NCI-H226 (cell line): ENCODE measurements at regions not wholly inside any gene's neighbourhood (a gene's known extent, or its start where the extent isn't known, plus 50 kb on each side); places are given as distances from the start of the nearest gene placed in this dataset.
"Not testable (repeated sequence)": the region's sequence is repeated elsewhere in the genome, so short reads cannot be mapped to it uniquely, and the experiment has no call there.

Experiments
- DNase-seq: peaks from one replicate; pipeline ENCODE4 v3.0.0-alpha.2; 2015

DNA sequence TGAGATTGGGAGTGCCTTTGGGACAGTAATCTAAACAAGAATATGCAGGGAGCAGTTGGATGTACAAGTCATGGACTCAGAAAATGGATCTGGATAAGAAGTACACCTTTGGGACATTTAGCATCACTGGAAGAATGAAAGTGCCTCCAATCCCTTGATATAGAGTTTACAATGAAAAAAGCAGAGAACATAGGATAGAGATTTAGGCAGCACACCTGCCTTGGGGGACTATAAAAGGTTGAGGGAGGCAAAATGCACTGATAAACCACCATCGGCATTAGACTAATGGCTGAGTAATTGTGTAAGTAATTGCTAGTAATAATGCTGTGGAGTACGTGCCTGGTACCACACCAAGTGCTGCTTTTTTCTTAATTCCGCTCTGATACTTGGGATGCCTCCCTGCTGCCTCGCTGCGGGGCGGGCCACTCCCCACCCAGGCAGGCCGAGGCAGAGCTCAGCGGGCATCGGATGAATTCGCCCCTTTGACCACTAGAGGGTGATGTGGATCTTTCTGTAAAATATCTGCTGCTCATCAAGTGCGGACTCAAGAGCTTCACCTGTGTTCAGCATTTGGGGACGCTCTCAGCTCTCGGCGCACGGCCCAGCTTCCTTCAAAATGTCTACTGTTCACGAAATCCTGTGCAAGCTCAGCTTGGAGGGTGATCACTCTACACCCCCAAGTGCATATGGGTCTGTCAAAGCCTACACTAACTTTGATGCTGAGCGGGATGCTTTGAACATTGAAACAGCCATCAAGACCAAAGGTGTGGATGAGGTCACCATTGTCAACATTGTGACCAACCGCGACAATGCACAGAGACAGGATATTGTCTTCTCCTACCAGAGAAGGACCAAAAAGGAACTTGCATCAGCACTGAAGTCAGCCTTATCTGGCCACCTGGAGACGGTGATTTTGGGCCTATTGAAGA, 99.9 kb downstream of the ANKRD18B start:
- peak; percentile 41 for DNase-seq

DNA sequence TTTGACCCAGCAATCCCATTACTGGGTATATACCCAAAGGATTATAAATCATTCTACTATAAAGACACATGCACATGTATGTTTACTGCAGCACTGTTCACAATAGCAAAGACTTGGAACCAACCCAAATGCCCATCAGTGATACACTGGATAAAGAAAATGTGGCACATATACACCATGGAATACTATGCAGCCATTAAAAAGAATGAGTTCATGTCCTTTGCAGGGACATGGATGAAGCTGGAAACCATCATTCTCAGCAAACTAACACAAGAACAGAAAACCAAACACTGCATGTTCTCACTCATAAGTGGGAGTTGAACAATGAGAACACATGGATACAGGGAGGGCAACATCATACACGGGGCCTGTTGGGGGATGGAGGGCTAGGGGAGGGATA, 104.3 kb downstream of the ANKRD18B start:
- DNase-seq: not testable (repeated sequence)

DNA sequence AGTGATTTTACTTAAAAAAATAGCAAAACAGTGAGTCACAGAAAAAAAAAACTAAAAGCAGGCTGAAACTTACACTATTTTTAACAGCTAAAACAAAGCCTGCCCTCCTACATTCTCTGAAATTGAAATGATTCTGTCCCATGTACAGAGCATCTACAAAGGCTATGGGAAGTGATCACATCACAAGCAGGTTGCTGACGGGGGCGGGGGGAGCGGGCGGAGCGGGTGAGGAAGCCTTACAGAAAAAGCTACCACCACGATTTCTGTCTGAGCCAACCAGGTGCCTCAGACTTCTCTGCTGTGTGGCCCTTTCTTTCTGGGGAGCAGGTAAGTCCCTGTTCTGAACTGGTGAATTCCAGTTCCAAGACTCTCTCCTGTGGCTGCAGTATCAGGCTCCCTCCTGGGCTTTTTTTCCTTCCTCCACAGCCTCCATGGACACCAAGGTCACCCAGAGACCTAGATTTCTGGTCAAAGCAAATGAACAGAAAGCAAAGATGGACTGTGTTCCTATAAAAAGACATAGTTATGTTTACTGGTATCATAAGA, 104.9 kb downstream of the ANKRD18B start:
- DNase-seq: no peak

DNA sequence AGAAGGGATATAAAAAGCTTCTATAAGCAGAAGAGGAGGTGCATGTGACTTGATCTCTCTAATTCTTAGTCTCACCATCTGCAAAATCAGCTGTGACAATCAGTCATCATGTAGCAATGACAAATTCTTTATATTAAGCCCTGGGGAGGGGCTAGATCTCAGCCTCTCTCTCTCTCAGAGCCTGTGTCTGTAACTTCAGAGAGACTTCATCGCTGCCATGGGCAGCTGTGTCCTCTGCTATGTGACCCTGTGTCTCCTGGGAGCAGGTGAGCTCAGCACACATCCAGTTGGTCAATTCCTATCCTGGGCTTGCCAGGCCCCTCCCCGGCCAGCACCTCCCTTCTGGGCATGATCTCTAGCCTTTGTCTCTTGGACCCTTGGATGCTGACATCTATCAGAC, 109.6 kb downstream of the ANKRD18B start:
- DNase-seq: no peak

DNA sequence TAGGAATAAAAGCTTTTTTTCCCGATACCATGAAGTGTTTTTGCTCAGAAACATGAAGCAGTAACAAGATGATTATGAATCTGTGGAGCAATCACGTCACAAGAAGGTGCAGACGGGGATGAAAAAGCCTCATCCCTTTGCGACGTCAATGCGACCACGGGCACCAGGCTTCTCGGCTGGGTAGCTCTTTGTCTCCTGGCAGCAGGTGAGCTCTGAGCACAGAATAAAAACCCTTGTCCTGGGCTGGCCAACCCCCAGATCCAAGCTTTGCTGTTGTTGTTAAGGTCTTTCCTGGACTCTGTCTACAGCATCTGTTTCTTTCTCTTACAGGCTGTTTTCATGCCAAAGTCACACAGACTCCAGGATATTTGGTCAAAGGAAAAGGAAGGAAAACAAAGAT, 113.8 kb downstream of the ANKRD18B start:
- no peak for DNase-seq

DNA sequence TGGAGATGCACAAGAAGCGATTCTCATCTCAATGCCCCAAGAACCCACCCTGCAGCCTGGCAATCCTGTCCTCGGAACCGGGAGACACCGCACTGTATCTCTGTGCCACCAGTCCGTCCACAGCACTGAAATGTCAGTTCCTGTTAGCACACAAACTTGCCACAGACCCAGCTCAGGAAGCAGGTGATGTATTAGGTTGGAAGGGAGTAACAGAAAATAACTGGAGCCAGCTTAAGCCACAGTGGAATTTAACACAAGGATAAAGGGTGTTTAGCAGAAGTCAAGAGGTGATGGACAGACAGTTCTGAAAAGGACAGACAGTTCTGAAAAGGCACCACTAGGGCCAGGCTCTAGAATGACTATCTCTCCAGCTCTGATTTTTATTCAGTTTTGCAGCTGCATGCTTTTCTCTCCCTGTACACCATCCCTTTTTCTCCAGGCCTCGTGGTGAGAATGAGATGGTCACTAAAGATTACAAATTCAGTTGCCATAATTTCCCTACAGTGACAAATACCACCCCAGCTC, 114.4 kb downstream of the ANKRD18B start:
- DNase-seq: no peak

DNA sequence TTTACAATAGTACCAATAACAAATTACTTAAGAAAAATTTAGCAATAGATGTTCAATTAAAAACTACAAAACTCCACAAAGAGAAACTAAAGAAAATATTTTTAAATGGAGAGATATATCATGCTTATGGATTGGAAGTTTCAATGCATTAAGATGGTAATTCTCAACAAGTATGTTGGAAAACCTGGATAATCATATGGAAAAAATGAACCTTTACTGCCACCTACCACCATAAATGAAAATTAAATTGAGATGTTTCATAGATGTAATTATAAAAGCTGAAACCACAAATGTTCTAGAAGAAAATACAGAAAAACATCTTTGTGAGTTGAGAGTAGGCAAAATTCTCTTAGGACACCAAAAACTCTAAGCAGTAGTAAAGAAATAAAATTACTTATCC, 121.7 kb downstream of the ANKRD18B start:
- no peak for DNase-seq

DNA sequence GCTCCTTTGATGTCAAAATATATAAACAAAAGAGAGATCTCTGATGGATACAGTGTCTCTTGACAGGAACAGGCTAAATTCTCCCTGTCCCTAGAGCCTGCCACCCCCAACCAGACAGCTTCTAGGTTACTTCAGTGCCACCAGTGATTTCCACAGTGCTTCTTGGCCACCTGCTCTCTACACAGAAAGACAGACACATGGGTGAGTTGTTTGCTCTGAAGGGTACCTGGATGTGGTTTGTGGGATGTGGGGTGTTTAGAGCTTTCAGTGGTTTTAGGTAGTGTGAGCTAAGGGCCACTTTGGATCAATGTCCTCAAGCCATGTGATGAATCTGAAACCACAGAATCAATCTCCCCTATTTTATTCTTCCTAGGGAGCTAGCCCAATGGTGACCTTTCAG, 125.4 kb downstream of the ANKRD18B start:
- no peak for DNase-seq

DNA sequence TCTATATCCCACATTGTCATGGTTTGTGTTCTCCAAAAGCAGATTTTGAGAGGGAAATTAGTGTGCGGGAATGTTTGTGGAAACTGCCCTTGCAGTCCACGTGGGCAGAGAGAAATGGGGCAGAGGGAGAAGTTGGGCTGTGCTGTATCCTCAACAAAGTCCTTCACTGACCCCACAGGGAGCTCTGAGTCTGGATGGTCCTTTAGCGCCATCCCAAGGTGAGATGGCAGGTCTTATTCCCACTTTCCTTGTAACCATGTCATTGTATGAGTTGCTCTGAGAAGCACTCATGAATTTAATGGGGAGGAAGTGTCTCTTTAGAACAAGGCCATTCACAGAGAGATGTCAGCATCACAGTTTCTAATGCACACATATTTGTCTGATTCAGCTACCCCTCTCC, 127.1 kb downstream of the ANKRD18B start:
- DNase-seq: no peak

DNA sequence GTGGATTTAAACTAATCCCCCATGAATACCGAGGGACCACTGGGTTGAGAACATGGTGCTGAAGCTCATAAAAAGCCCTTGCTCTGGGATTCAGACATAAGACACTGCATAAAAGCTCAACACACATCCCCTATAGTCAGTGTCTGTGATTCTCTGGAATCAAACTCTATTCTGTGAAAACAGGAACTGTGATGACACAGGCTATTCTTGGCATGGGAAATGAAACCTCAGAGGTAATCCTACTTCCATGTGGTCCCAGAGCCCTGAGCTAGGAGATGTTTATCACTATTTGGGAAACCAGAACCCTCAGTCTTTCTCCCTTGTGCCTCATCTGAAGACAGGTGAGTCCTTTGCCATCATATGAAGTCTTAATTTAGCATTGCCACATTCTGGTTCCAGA, 135.4 kb upstream of the PRSS3 start:
- DNase-seq: no peak

DNA sequence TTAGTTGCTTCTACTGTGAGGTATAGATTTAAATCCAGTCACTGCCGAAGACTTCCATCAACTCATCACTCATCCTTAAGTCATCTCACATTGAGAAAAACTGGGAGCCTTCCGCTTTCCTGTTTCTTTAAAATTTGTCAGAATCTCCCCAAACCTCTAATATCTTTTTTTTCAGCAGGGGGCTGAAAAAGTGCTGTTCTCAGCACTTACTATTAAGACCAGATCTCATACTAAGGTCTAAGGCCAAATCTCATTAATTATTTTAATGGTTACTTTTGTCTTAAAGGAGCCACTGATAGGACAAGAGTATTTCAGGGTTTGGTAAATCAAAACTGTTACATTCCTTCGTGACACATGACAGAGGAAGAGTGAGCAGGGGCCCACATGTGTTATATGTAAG, 134.6 kb upstream of the PRSS3 start:
- no peak for DNase-seq

DNA sequence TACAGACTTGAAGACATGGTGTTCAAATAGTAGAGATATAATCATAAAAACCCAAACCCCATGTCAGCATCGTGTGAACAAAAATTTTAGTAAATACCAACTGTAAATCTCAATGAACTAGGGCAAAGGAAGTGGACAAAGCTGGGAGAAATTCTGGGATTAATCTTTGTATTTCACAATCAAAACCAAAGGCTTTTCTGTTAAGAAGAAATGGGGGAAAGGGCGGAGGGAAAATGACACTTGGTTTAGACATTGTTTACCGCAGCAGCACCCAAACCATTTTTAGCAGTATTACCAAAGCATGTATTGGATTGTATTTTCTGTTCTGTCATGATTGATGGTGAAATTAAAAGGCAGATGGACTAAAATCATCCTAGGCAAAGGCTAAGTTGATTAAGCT, 134.2 kb upstream of the PRSS3 start:
- DNase-seq: no peak

DNA sequence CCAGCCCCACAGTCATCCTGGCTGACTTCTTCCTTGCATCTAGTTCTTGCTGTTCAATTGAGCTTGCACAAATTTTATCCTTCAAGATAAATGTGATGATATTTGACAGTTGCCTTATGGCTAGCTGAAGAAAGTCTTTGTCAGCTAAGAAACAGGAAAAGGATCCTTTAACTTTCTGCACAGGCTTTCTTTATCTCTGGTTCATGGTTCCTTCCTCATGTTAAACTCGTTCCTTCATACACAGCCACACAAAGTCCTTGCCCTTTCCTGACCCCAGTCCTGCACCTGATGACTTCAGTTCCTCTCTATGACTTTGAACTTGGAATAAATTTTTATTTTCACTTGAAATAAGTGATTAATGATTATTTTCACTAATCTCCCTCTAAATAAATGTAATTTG, 132.5 kb upstream of the PRSS3 start:
- no peak for DNase-seq

DNA sequence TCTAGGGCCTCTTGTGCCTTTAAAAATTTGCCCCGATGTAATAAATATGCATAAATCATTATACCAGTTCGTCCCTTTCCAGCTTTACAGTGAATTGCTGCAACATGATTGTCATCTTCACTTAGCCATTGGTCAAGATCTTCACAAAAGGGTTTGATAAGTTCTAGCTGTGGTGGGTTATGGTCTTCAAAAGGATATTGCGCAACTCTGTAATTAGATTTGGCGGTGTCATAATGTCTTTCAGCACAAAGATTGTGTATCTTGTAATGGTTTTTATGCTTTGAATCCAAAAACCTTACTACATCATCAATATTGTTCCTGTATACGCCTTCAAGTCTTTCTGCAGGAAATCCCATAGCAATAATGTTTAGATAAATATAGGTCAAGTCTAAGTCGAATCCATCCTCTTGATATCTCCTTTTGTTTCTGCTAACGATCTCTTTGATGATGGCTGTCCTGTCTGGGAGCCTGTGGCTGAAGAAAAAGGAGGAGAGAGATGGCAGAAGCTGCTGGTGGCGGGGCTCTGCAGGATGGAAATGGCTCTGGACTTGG, 119.1 kb upstream of the PRSS3 start:
- not testable (repeated sequence) for DNase-seq

DNA sequence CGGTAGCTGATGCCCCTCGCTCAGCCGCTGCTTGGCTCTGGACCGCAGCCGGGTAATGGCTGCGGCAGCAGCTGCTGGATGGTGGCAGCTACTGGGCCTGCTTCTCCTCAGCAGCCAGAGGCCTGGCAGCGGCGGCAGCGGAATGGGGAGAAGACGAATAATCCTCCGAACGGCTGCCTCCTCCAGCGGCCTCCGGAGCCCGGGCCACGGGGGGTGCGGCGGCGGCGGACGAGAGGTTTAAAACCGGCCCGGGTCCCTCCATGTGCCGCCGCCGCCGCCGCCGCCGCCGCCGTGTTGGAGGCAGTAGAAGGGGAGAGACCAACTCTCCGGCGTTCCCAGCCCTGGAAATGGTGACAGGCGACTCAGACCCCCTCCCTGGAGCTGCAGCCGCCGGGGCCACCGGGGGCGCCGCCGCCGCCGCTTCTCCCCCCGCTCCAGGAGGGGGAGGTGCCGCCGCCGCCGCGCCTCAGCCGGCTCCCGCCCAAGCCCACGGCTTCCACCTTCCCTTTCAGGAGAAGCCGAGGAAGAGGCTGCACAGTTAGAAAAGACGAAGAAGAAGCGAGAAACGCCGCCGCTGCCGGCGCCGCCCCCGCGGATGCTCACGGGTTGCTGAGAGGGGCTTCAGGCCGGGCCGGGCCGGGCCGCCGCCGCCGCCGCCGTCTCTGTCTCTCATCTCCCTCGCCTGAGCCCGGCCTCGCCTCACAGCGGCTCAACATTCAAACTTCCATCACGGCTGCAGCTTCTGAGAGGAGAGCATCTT, 118.4 kb upstream of the PRSS3 start:
- no peak for DNase-seq

DNA sequence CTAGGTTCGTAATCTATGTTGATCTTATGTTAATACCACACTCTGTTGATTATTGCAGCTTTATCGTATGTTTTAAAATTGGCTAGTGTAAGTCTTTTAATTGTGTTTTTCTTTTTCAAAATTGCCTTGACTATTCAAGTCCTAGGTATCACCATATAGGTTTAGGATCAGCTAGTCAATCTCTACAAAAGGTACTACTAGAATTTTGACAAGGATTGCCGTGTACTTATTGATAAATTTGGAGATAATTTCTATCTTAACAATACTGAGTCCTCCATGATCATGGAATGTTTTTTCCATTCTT, 117.9 kb upstream of the PRSS3 start:
- DNase-seq: no peak

DNA sequence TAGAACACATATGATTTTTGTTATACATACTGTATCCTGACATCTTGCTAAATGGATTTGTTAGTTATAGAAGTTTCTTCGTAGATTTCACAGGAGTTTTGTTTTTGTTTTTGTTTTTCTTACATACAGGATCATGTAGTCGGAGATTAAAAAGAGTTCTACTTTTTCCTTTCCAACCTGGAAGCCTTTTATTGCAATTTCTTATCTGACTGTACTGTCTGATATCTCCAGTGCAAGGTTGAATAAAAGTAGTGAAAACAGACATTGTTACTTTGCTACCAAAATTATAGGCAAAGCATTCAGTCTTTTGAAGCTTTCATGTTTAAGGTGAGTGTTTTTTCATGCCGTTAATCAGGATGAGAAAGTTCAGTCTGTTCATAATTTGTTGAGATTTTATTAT, 117.4 kb upstream of the PRSS3 start:
- DNase-seq: no peak

DNA sequence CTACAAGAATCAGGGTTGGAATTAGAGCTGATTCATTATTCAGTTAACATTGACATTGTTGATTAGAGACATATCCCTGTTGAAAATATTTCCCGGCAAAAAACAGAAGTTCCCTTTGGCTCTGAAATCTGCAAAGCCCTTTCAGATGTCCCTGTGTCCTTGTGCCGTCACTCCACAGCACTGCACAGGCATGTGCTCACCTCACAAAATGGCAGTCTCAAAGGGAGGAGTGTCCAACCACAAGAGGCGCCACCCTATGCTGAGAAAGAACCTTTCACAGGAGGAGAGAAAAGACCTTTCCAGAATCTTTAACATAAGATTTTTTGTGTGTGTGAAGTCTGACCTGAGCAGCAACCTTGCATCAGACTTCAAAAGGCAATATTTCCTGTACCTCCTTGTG, 112.8 kb upstream of the PRSS3 start:
- DNase-seq: no peak

DNA sequence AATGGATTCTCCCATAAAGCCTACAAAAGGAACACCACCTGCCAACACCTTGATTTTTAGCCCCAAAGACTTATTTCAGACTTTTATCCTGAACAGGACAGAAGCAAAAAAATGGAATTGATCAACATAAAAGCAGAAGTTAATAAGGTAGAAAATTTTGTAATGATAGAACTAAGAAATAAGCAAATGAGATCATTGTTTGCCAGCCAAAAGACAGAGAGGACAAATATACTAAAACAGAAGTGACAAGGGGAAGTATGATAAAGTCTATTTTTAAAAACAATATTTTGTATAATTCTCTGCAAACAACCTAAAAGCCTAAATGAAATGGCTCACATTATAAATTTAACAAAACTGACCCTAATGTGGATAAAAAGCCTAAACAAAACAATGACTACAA, 110.5 kb upstream of the PRSS3 start:
- DNase-seq: no peak

DNA sequence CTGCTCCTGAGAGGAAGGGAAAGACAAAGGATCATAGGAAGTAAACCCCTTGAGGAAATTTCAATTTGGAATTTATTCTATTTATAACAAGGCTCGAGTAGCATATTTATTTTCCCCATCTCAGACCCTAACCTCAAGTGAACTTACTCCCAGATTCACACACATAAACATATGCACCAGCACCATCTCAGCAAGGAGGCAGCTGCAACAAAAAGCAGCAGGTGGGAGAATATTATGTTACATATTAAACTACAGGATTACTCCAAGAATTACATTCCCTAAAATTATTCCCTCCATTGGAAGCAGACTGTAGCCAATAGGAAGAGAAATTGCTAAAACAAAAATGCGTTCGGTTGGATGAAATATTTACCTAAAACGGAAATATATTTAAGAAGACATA, 108.4 kb upstream of the PRSS3 start:
- no peak for DNase-seq

DNA sequence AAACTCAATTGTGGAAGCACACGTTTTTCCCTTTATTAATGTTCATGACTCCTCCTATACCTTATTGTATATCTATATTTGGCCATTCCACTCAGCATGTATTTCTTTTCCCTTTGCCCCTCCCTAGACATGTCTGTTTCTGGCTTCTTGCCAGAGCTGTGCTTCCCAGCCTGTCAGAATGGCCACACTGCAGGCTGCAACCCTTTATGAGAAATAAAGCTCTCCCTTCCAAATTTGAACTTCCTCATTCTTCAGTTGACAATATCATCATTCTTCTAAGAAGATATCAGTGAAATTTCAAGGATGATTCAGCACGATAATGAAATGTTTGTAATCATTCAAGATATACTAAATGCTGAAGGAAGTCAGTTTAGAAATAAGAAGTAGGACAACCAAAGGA, 107.6 kb upstream of the PRSS3 start:
- peak; percentile 20 for DNase-seq

DNA sequence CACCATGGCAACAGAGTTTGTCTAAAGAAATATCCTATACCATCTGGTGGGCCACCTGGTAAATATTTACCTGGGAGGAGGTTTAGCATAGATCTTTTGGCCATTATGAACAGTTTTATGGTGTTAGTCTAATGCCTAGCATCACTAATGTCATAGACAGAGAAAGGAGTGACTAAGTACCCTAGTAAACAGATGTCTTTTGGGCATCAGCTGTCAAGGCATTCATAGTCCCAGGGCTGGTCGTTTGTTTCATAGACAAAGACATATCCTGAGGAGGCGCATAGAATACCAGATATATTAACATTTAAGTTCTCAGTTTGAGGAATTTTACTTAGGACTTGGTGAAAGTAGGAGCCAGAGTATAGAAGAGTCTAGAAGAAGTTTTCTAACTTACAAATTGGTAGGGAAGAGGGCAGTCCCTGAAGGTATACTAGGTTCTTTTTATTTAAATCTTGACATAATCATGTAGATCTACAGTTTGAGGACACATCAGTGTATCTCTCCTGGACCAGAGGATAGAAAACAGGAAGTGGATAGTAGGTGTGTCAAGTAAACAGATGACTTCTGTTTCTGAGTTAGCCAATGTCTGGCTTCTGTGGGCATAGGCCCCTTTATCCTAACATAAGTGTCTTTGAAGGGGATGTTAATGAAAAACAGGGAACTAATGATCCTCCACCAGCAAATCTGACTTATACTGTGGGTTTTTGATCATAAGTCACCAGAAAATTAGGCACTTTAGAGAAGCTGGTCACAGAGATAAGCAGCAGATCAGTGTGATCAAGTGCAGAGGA, 105.0 kb upstream of the PRSS3 start:
- DNase-seq: no peak

DNA sequence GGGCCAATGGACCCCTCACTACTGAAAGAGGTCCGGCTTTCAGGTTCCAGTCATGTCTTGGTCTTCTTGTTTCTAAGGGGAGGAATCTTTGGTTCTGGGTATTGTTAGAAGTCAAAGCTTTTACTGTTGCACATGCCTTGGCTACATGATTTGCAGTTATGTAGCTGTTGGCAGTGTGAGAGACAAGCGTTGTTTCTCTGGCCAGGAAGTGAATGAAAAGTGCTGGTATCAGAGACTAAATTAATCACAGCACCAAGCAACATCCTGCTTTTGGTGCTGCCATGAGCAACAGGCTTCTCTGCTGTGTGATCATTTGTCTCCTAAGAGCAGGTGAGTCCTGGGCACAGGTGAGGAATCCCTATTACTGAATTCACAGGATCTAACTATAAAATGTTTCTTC, 100.1 kb upstream of the PRSS3 start:
- DNase-seq: no peak
